ENCODE measurements at regions not wholly inside any gene's neighbourhood (a gene's known extent, or its start where the extent isn't known, plus 50 kb on each side); places are given as distances from the start of the nearest gene placed in this dataset.

GRCh38 chr3:127520993-127521392 is 69.5 kb downstream of the TPRA1 start:
- peaks cover 0 to 22% (median 0%) of the 10 kb centered on the region in 4 donors for H3K9me3 ChIP-seq
- DNase-seq (ENCODE audit: low spot score in 2 of 2), result no peak
- no peak overlapping the region for H3K4me3 ChIP-seq
- 88 to 91% methylated on average over 4 of the region's 4 CpGs for WGBS, 2 donors
- H3K27ac ChIP-seq, result no peak overlapping the region
- H3K4me1 ChIP-seq, result no peaks in the 10 kb centered on the region
- no peaks in the 10 kb centered on the region for H3K36me3 ChIP-seq
- TF ChIP-seq EP300 (IDR thresholded peaks at IDR 0.05) (no peak), POLR2A (IDR thresholded peaks at IDR 0.05) (no peak)
- TF ChIP-seq, protein P1, sequence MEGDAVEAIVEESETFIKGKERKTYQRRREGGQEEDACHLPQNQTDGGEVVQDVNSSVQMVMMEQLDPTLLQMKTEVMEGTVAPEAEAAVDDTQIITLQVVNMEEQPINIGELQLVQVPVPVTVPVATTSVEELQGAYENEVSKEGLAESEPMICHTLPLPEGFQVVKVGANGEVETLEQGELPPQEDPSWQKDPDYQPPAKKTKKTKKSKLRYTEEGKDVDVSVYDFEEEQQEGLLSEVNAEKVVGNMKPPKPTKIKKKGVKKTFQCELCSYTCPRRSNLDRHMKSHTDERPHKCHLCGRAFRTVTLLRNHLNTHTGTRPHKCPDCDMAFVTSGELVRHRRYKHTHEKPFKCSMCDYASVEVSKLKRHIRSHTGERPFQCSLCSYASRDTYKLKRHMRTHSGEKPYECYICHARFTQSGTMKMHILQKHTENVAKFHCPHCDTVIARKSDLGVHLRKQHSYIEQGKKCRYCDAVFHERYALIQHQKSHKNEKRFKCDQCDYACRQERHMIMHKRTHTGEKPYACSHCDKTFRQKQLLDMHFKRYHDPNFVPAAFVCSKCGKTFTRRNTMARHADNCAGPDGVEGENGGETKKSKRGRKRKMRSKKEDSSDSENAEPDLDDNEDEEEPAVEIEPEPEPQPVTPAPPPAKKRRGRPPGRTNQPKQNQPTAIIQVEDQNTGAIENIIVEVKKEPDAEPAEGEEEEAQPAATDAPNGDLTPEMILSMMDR (IDR thresholded peaks at IDR 0.05), result no peak
- H3K27me3 ChIP-seq, result peaks cover 0 to under 1% of the 10 kb centered on the region in 2 donors

DNA sequence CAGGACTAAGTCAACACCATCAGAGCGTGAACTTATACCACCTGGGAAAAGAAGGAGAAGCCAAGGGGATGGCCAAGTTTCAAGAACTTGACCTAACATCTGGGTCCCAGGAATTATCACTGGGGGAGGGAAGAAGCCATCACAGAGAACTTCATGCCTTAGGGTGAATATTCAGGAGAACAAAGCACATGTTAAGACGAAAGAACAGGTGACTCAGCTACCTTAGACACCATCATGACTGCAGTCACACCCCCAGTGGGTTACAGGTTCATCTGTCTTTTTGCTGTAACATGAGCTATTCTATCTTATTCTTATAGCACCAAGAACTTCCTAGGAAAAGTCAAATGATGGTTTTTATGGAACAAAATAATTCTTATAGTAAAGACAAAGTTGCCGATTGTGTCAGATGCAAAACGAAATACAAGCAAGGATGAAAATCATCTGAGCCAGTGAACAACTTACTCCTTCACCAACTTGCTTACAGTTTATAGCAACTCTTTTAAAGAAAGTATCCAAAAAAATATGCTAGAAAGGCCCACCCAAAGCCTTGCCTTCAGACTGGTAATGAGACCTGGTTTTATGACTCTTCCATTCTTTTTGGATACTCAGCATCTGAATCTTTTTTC is 72.0 kb downstream of the TPRA1 start:
- WGBS, 2 donors, result 84 to 87% methylated on average over 4 of the region's 4 CpGs
- DNase-seq (ENCODE audit: low spot score in 2 of 2), result no peak
- no peaks in the 10 kb centered on the region for H3K36me3 ChIP-seq
- H3K4me3 ChIP-seq, result no peak overlapping the region
- H3K27ac ChIP-seq, result no peak overlapping the region
- H3K4me1 ChIP-seq, result no peaks in the 10 kb centered on the region
- TF ChIP-seq, protein P1 (IDR thresholded peaks at IDR 0.05), result no peak
- TF ChIP-seq POLR2A (IDR thresholded peaks at IDR 0.05) (no peak), EP300 (IDR thresholded peaks at IDR 0.05) (no peak)
- peaks cover 0 to 22% (median 0%) of the 10 kb centered on the region in 4 donors for H3K9me3 ChIP-seq
- H3K27me3 ChIP-seq, result no peaks in the 10 kb centered on the region

GRCh38 chr3:127512256-127512655 is 78.3 kb downstream of the TPRA1 start:
- 59 to 65% methylated on average over 3 of the region's 3 CpGs for WGBS, 2 donors
- no peaks in the 10 kb centered on the region for H3K36me3 ChIP-seq
- peaks cover 0 to 2% (median 0%) of the 10 kb centered on the region in 4 donors for H3K9me3 ChIP-seq
- no peaks in the 10 kb centered on the region for H3K27me3 ChIP-seq
- TF ChIP-seq, protein P1 (IDR thresholded peaks at IDR 0.05), result no peak
- TF ChIP-seq POLR2A (IDR thresholded peaks at IDR 0.05), result no peak
- TF ChIP-seq EP300 (IDR thresholded peaks at IDR 0.05), result no peak
- H3K4me3 ChIP-seq, result no peak overlapping the region
- H3K27ac ChIP-seq, result no peak overlapping the region
- H3K4me1 ChIP-seq, result no peaks in the 10 kb centered on the region
- DNase-seq (ENCODE audit: low spot score in 2 of 2), result no peak

GRCh38 chr3:127501177-127501576 is 89.4 kb downstream of the TPRA1 start:
- Histone ChIP-seq H3K4me3 (no peak overlapping the region), H3K27ac (no peak overlapping the region), H3K27me3 (no peaks in the 10 kb centered on the region), H3K9me3 (peaks cover 0 to 40% (median 8%) of the 10 kb centered on the region in 4 donors), H3K4me1 (no peaks in the 10 kb centered on the region), H3K36me3 (no peaks in the 10 kb centered on the region)
- 88 to 97% methylated on average over 1 of the region's 1 CpG for WGBS, 2 donors
- TF ChIP-seq, protein P1 (IDR thresholded peaks at IDR 0.05), result no peak
- TF ChIP-seq POLR2A (IDR thresholded peaks at IDR 0.05) (no peak), EP300 (IDR thresholded peaks at IDR 0.05) (no peak)
- no peak for DNase-seq (ENCODE audit: low spot score in 2 of 2)

- Histone ChIP-seq H3K36me3 (no peaks in the 10 kb centered on the region), H3K4me1 (no peaks in the 10 kb centered on the region), H3K27ac (no peak overlapping the region), H3K4me3 (no peak overlapping the region), H3K9me3 (peaks cover 0 to 40% (median 8%) of the 10 kb centered on the region in 4 donors), H3K27me3 (no peaks in the 10 kb centered on the region)
- DNase-seq (ENCODE audit: low spot score in 2 of 2), result no peak
- TF ChIP-seq EP300 (IDR thresholded peaks at IDR 0.05), result no peak
- 74 to 83% methylated on average over 2 of the region's 2 CpGs for WGBS, 2 donors
These were observed 92.9 kb downstream of the TPRA1 start for GRCh38 chr3:127497676-127498075.
